ENCODE measurements at regions not wholly inside any gene's neighbourhood (a gene's known extent, or its start where the extent isn't known, plus 50 kb on each side); places are given as distances from the start of the nearest gene placed in this dataset.

DNA sequence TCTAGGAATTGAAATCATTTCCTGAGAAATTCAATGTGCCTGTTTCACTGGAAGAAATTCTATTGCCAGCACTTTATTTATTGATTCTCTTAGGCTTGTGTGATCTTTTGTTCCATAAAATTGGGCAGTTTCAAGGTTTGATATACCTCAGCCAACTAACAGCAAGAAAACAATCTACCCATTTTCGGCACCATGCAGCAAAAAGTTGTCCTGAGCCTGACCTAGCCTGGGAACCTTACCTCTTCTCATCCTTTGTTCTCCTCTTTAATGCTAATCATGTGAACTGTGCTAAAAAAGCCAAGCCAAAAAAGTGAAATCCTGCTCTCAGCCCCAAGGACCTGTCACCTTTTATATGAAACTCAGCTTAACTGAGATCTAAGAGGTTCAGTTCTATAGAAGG lies 477.3 kb downstream of the SUCLA2 start:
- Mint-ChIP-seq H3K9me3 (ENCODE audit: low read depth) (peaks cover 2% of the 10 kb centered on the region), H3K36me3 (ENCODE audit: insufficient read depth) (no peaks in the 10 kb centered on the region), H3K27me3 (peaks cover 2% of the 10 kb centered on the region)

DNA sequence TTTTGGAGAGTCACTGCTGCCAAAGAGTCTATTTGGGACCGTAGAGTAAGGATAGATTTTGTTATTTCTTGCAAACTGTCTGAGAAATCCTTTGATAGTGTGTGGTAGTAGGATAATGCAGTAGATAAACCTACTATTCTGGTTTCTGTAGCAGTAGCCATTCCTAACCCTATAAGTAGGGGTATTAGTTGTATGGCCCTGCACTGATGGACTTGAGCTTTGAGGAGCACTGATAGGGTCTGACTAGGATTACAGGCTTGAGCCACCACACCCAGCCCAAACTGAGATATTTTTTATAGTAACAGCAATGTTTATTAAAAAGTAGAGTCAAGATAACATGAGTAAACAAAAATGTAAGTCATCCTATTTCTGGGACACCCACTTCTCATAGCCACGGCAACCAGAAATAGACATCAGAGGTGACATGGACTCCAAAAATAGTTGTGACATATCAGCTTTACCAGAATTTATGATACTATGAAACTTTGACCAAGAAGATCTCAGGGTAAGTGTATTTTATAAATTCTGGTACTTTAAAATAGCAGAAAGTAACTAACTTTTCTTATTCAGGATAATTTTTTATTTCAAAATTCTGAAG lies 479.1 kb downstream of the SUCLA2 start:
- Mint-ChIP-seq H3K4me3 (ENCODE audit: low read depth) (no peak overlapping the region), H3K27ac (no peak overlapping the region), H3K4me1 (ENCODE audit: low read depth) (peaks cover 17% of the 10 kb centered on the region), H3K36me3 (ENCODE audit: insufficient read depth) (no peaks in the 10 kb centered on the region), H3K9me3 (ENCODE audit: low read depth) (peaks cover 2% of the 10 kb centered on the region), H3K27me3 (peaks cover 2% of the 10 kb centered on the region)
- no peak for DNase-seq (ENCODE audit: low spot score, unreplicated experiment)
- TF ChIP-seq, protein P1, sequence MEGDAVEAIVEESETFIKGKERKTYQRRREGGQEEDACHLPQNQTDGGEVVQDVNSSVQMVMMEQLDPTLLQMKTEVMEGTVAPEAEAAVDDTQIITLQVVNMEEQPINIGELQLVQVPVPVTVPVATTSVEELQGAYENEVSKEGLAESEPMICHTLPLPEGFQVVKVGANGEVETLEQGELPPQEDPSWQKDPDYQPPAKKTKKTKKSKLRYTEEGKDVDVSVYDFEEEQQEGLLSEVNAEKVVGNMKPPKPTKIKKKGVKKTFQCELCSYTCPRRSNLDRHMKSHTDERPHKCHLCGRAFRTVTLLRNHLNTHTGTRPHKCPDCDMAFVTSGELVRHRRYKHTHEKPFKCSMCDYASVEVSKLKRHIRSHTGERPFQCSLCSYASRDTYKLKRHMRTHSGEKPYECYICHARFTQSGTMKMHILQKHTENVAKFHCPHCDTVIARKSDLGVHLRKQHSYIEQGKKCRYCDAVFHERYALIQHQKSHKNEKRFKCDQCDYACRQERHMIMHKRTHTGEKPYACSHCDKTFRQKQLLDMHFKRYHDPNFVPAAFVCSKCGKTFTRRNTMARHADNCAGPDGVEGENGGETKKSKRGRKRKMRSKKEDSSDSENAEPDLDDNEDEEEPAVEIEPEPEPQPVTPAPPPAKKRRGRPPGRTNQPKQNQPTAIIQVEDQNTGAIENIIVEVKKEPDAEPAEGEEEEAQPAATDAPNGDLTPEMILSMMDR (IDR thresholded peaks at IDR 0.05; ENCODE audit: unreplicated experiment): no peak

More for the DNA sequence above, 477.3 kb downstream of the SUCLA2 start:
- no peak for DNase-seq (ENCODE audit: low spot score, unreplicated experiment)
- TF ChIP-seq, protein P1 (IDR thresholded peaks at IDR 0.05; ENCODE audit: unreplicated experiment): no peak
- H3K27ac Mint-ChIP-seq: no peak overlapping the region
- H3K4me3 Mint-ChIP-seq (ENCODE audit: low read depth): no peak overlapping the region
- H3K4me1 Mint-ChIP-seq (ENCODE audit: low read depth): peaks cover 17% of the 10 kb centered on the region

DNA sequence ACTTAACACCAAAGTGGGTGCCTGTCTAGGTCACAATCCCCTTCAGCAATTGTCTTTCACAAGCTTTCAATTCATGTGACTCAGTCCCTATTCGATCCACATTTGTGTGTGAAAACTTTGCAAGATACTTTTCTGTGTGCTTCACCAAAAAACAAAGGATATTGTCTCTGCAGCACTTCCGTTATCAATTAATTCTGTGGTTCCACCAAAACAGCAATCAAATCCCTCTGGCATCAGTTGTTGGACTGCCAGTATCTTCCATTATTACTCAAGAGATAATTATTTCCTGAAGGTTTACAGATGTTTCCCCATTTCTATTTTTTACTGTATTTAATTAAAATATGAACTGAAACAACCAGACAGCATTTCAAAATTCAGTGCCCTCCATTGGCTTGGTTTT lies 481.4 kb downstream of the SUCLA2 start:
- DNase-seq (ENCODE audit: low spot score, unreplicated experiment): no peak
- TF ChIP-seq, protein P1 (IDR thresholded peaks at IDR 0.05; ENCODE audit: unreplicated experiment): no peak
- Mint-ChIP-seq H3K9me3 (ENCODE audit: low read depth) (peaks cover 18% of the 10 kb centered on the region), H3K27ac (no peak overlapping the region), H3K36me3 (ENCODE audit: insufficient read depth) (peaks cover 2% of the 10 kb centered on the region), H3K27me3 (no peaks in the 10 kb centered on the region), H3K4me1 (ENCODE audit: low read depth) (peaks cover 15% of the 10 kb centered on the region), H3K4me3 (ENCODE audit: low read depth) (no peak overlapping the region)

DNA sequence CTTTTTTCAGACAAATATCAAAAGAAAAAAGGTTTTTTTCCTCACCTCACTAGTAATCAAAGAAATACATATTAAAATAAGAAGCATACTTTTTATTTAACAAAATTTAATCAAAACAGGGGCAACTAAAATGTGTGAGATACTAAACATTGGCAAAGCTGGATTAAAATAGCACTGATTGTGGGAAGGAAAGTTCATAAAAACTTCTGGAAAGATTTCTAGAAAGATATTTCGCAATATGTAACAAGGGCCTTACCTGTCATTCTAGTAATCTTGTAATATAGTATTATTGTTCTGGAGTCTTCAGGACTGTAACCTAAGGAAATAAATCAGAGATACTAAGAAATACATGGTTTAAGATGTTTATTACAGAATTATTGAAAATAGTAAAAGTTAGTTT lies 482.5 kb downstream of the SUCLA2 start:
- H3K9me3 Mint-ChIP-seq (ENCODE audit: low read depth): peaks cover 22% of the 10 kb centered on the region
- H3K27me3 Mint-ChIP-seq: no peaks in the 10 kb centered on the region
- no peak for DNase-seq (ENCODE audit: low spot score, unreplicated experiment)
- TF ChIP-seq, protein P1 (IDR thresholded peaks at IDR 0.05; ENCODE audit: unreplicated experiment): no peak
- peaks cover 6% of the 10 kb centered on the region for H3K4me1 Mint-ChIP-seq (ENCODE audit: low read depth)
- H3K27ac Mint-ChIP-seq: no peak overlapping the region
- H3K36me3 Mint-ChIP-seq (ENCODE audit: insufficient read depth): peaks cover 2% of the 10 kb centered on the region
- H3K4me3 Mint-ChIP-seq (ENCODE audit: low read depth): no peak overlapping the region

DNA sequence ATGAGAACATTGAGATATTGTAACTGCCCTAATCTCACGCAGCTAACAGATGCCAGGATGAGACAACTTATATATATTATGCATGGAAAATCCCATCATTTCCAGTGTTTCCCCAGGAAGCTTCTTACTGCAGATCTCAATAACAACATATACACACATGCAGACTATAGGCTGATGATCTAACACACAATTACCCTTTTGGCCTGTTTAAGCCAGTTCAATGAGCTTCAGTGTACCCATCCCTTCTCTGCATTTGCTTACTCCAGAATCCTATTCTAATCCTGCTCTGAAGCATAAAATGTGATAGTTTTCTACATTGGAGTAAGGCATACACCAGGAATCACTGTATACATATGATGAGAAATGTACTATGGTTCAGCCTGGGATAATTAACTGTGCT lies 489.4 kb downstream of the SUCLA2 start:
- TF ChIP-seq, protein P1 (IDR thresholded peaks at IDR 0.05; ENCODE audit: unreplicated experiment): no peak
- H3K27me3 Mint-ChIP-seq: peaks cover 10% of the 10 kb centered on the region
- peaks cover 10% of the 10 kb centered on the region for H3K4me1 Mint-ChIP-seq (ENCODE audit: low read depth)
- no peak overlapping the region for H3K4me3 Mint-ChIP-seq (ENCODE audit: low read depth)
- H3K9me3 Mint-ChIP-seq (ENCODE audit: low read depth): peaks cover 20% of the 10 kb centered on the region
- no peak for DNase-seq (ENCODE audit: low spot score, unreplicated experiment)
- no peak overlapping the region for H3K27ac Mint-ChIP-seq
- peaks cover 2% of the 10 kb centered on the region for H3K36me3 Mint-ChIP-seq (ENCODE audit: insufficient read depth)
